BE2C (cell line): ENCODE measurements at regions not wholly inside any gene's neighbourhood (a gene's known extent, or its start where the extent isn't known, plus 50 kb on each side); places are given as distances from the start of the nearest gene placed in this dataset.

Source experiments
- DNase-seq: peaks from one replicate; pipeline ENCODE4 v3.0.0-alpha.2; 2020
- H3K27me3 ChIP-seq: fragments of 250-450 bp; sonication (Bioruptor Pico); 2 replicates; pipeline ENCODE4 v1.5.1; 2020; ENCODE audit warnings: mild to moderate bottlenecking
- H3K36me3 ChIP-seq: fragments of 250-450 bp; sonication (Bioruptor Pico); 2 replicates; pipeline ENCODE4 v1.5.1; 2020; ENCODE audit warnings: mild to moderate bottlenecking
- H3K4me1 ChIP-seq: fragments of 250-450 bp; sonication (Bioruptor Pico); 2 replicates; pipeline ENCODE4 v1.5.1; 2020
- H3K4me3 ChIP-seq: 2 replicates; pipeline ENCODE4 v1.5.1; 2011; ENCODE audit warnings: low read depth, low read length
- H3K9me3 ChIP-seq: fragments of 250-450 bp; sonication (Bioruptor Pico); 2 replicates; pipeline ENCODE4 v1.5.1; 2020
- CTCF ChIP-seq: IDR thresholded peaks from 2 replicates; pipeline ENCODE4 v1.5.1; 2012; ENCODE audit warnings: mild to moderate bottlenecking, low read depth, low read length

- DNase-seq, result no peak
- Histone ChIP-seq H3K4me1 (no peaks in the 10 kb centered on the region; the same call in 1 of the 2 replicates), H3K4me3 (no peak overlapping the region), H3K27me3 (no peaks in the 10 kb centered on the region), H3K9me3 (no peaks in the 10 kb centered on the region; the same call in 1 of the 2 replicates), H3K36me3 (no peaks in the 10 kb centered on the region)
- TF ChIP-seq CTCF, result no peak
Measured at GRCh38 chr6:147058786-147059385, 145.3 kb upstream of the STXBP5 start.

GRCh38 chr6:147060636-147061035, 143.6 kb upstream of the STXBP5 start:
- no peak for DNase-seq
- no peaks in the 10 kb centered on the region for H3K36me3 ChIP-seq
- no peaks in the 10 kb centered on the region; the same call in 1 of the 2 replicates for H3K4me1 ChIP-seq
- no peak for TF ChIP-seq CTCF
- H3K4me3 ChIP-seq, result no peak overlapping the region
- H3K9me3 ChIP-seq, result no peaks in the 10 kb centered on the region; the same call in 1 of the 2 replicates
- no peaks in the 10 kb centered on the region for H3K27me3 ChIP-seq

GRCh38 chr6:147061252-147061651, 143.0 kb upstream of the STXBP5 start:
- Histone ChIP-seq H3K36me3 (no peaks in the 10 kb centered on the region), H3K9me3 (no peaks in the 10 kb centered on the region; the same call in 1 of the 2 replicates), H3K4me3 (no peak overlapping the region), H3K4me1 (no peaks in the 10 kb centered on the region; the same call in 1 of the 2 replicates), H3K27me3 (no peaks in the 10 kb centered on the region)
- no peak for TF ChIP-seq CTCF
- DNase-seq, result no peak

GRCh38 chr6:147063469-147064031, 140.7 kb upstream of the STXBP5 start:
- H3K9me3 ChIP-seq, result no peaks in the 10 kb centered on the region; the same call in 1 of the 2 replicates
- TF ChIP-seq CTCF, result no peak
- no peaks in the 10 kb centered on the region for H3K27me3 ChIP-seq
- no peaks in the 10 kb centered on the region for H3K36me3 ChIP-seq
- DNase-seq, result no peak
- no peak overlapping the region for H3K4me3 ChIP-seq
- H3K4me1 ChIP-seq, result no peaks in the 10 kb centered on the region; the same call in 1 of the 2 replicates

GRCh38 chr6:147065786-147066185, 138.4 kb upstream of the STXBP5 start:
- TF ChIP-seq CTCF, result no peak
- no peaks in the 10 kb centered on the region; the same call in 1 of the 2 replicates for H3K4me1 ChIP-seq
- no peaks in the 10 kb centered on the region for H3K36me3 ChIP-seq
- no peaks in the 10 kb centered on the region; the same call in 1 of the 2 replicates for H3K9me3 ChIP-seq
- DNase-seq, result no peak
- no peaks in the 10 kb centered on the region for H3K27me3 ChIP-seq
- no peak overlapping the region for H3K4me3 ChIP-seq

- no peak for DNase-seq
- Histone ChIP-seq H3K27me3 (no peaks in the 10 kb centered on the region), H3K36me3 (no peaks in the 10 kb centered on the region), H3K4me1 (no peaks in the 10 kb centered on the region), H3K4me3 (no peak overlapping the region), H3K9me3 (no peaks in the 10 kb centered on the region)
- TF ChIP-seq CTCF, result no peak
Measured at GRCh38 chr6:147067184-147067583, 137.0 kb upstream of the STXBP5 start.
